ENCODE measurements at regions not wholly inside any gene's neighbourhood (a gene's known extent, or its start where the extent isn't known, plus 50 kb on each side); places are given as distances from the start of the nearest gene placed in this dataset.

DNA sequence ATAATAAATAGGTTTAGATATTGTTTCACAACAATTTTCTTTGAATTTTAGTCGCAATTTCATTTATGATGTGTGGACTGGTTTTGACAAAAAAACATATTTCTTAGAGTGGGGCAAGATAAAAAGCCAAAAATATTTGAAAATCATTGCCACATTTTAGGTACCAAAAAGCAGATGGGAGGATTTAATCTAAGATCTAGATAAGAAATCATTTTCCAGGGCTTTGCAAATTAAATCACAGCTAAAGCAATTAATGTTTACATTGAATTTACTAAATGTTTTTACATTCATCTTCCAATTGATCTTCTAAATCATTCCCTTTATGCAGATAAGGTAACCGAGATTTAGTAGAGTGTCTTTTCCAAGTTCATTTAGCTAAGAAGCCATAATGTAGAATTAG lies 1386.0 kb upstream of the TENM4 start:
- DNase-seq (ENCODE audit: low read depth, low spot score) (no peak), FAIRE-seq (no peak)
- no peaks in the 10 kb centered on the region for H3K4me1 ChIP-seq (ENCODE audit: control insufficient read depth, extremely low read depth, insufficient read depth, low read length)
- H3K4me2 ChIP-seq (ENCODE audit: insufficient read depth, low read length): no peak overlapping the region
- H3K4me3 ChIP-seq (replicated peaks in 1 of 3; ENCODE audit: insufficient read depth in 1 of 3, low read depth in 1 of 3, low read length in 3 of 3): no peak overlapping the region
- intact Hi-C loops (cut with micrococcal nuclease): no loop called here
- no peaks in the 10 kb centered on the region for H3K79me2 ChIP-seq (ENCODE audit: control insufficient read depth, insufficient read depth, low read length)
- TF ChIP-seq, protein P1, sequence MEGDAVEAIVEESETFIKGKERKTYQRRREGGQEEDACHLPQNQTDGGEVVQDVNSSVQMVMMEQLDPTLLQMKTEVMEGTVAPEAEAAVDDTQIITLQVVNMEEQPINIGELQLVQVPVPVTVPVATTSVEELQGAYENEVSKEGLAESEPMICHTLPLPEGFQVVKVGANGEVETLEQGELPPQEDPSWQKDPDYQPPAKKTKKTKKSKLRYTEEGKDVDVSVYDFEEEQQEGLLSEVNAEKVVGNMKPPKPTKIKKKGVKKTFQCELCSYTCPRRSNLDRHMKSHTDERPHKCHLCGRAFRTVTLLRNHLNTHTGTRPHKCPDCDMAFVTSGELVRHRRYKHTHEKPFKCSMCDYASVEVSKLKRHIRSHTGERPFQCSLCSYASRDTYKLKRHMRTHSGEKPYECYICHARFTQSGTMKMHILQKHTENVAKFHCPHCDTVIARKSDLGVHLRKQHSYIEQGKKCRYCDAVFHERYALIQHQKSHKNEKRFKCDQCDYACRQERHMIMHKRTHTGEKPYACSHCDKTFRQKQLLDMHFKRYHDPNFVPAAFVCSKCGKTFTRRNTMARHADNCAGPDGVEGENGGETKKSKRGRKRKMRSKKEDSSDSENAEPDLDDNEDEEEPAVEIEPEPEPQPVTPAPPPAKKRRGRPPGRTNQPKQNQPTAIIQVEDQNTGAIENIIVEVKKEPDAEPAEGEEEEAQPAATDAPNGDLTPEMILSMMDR (IDR thresholded peaks at IDR 0.05; ENCODE audit: extremely low read depth in 1 of 2, insufficient read depth in 1 of 2, low read depth in 1 of 2, low read length in 2 of 2): no peak
- no peak for TF ChIP-seq POLR2A (IDR thresholded peaks at IDR 0.05; ENCODE audit: low read depth, low read length)
- TF ChIP-seq EZH2 (IDR thresholded peaks at IDR 0.05; ENCODE audit: borderline replicate concordance, low read depth, low read length, severe bottlenecking): no peak
- no peak for TF ChIP-seq POLR2AphosphoS5 (IDR thresholded peaks at IDR 0.05; ENCODE audit: insufficient read depth, low read depth, low read length)
- no peak for TF ChIP-seq JUN (IDR thresholded peaks at IDR 0.05; ENCODE audit: borderline replicate concordance, insufficient read depth, insufficient read length, low read depth)
- no peak for TF ChIP-seq MYC (IDR thresholded peaks at IDR 0.05; ENCODE audit: low read depth, low read length)
- TF ChIP-seq FOS (IDR thresholded peaks at IDR 0.05; ENCODE audit: borderline replicate concordance, insufficient read depth, low read length): no peak
- no peak for TF ChIP-seq GATA2 (IDR thresholded peaks at IDR 0.05; ENCODE audit: insufficient read depth, insufficient read length, low read depth, low read length)
- TF ChIP-seq, protein P2, sequence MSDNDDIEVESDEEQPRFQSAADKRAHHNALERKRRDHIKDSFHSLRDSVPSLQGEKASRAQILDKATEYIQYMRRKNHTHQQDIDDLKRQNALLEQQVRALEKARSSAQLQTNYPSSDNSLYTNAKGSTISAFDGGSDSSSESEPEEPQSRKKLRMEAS (IDR thresholded peaks at IDR 0.05; ENCODE audit: insufficient read depth, insufficient read length): no peak
- no TSS peak for BruUV-seq (replicated peaks)
- H3K27me3 ChIP-seq (ENCODE audit: control insufficient read depth in 2 of 2, insufficient read depth in 2 of 2, low read length in 2 of 2): no peaks in the 10 kb centered on the region
- no peaks in the 10 kb centered on the region for H3K36me3 ChIP-seq (ENCODE audit: control insufficient read depth in 2 of 2, extremely low read depth in 1 of 2, insufficient read depth in 2 of 2, low read length in 2 of 2)
- H3K9me1 ChIP-seq (replicated peaks; ENCODE audit: control insufficient read depth, extremely low read depth, insufficient read depth, low read length): no peaks in the 10 kb centered on the region
- dilution Hi-C loops (cut with MboI; ENCODE audit: extremely low pct_ligation_motif_present, low sequenced_read_pairs): no loop called here
- no peaks in the 10 kb centered on the region for H4K20me1 ChIP-seq (replicated peaks; ENCODE audit: control insufficient read depth, extremely low read depth, insufficient read depth, low read length)
- H3K9me3 ChIP-seq (replicated peaks; ENCODE audit: control insufficient read depth, insufficient read depth, low read length): no peaks in the 10 kb centered on the region
- ChIA-PET POLR2A (no interaction called here), CTCF (no interaction called here)
- no peak overlapping the region for H3K27ac ChIP-seq (ENCODE audit: insufficient read depth, low read depth, low read length)
- no peak overlapping the region for H3K9ac ChIP-seq (replicated peaks; ENCODE audit: extremely low read depth, insufficient read depth, low read length)
- no peak overlapping the region for H2AFZ ChIP-seq (ENCODE audit: low read depth, low read length)
